ENCODE measurements at regions not wholly inside any gene's neighbourhood (a gene's known extent, or its start where the extent isn't known, plus 50 kb on each side); places are given as distances from the start of the nearest gene placed in this dataset.

DNA sequence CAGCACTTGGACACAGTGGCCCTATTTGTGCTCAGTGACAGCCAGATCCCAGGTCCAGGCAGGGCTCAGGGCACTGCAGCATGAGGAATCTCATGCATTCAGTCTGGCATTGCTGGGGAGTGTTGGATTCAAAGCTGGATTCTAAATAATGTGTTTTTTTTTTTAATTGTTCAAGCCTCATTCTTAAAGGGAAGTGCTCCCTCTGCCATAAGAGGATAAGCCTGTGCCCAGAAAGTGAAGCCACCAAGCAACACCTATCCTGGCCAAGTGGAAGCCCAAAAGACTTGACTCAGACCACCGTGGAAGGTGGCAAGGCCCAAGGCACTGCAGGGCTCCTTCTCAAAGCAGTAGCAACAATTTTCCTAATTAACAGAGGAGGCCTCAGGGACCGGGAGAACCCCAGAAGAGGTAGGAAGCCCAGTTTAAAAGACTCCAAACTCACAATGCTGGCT, 135.6 kb downstream of the ACTL7B start:
- intact Hi-C loops (cut with DNase I): no loop called here
- no peak for TF ChIP-seq POLR2A (IDR thresholded peaks at IDR 0.05)
- TF ChIP-seq, protein P1, sequence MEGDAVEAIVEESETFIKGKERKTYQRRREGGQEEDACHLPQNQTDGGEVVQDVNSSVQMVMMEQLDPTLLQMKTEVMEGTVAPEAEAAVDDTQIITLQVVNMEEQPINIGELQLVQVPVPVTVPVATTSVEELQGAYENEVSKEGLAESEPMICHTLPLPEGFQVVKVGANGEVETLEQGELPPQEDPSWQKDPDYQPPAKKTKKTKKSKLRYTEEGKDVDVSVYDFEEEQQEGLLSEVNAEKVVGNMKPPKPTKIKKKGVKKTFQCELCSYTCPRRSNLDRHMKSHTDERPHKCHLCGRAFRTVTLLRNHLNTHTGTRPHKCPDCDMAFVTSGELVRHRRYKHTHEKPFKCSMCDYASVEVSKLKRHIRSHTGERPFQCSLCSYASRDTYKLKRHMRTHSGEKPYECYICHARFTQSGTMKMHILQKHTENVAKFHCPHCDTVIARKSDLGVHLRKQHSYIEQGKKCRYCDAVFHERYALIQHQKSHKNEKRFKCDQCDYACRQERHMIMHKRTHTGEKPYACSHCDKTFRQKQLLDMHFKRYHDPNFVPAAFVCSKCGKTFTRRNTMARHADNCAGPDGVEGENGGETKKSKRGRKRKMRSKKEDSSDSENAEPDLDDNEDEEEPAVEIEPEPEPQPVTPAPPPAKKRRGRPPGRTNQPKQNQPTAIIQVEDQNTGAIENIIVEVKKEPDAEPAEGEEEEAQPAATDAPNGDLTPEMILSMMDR (IDR thresholded peaks at IDR 0.05): no peak
- Histone ChIP-seq H3K4me3 (no peak overlapping the region), H3K4me1 (replicated peaks in 1 of 2) (no peaks in the 10 kb centered on the region), H3K27ac (no peak overlapping the region), H3K27me3 (no peaks in the 10 kb centered on the region), H3K9me3 (replicated peaks in 1 of 3) (no peaks in the 10 kb centered on the region), H3K36me3 (replicated peaks in 1 of 2) (no peaks in the 10 kb centered on the region)
- 33 to 85% (median 62%) methylated on average over 2 of the region's 2 CpGs for WGBS, 4 donors
- no peak for DNase-seq

DNA sequence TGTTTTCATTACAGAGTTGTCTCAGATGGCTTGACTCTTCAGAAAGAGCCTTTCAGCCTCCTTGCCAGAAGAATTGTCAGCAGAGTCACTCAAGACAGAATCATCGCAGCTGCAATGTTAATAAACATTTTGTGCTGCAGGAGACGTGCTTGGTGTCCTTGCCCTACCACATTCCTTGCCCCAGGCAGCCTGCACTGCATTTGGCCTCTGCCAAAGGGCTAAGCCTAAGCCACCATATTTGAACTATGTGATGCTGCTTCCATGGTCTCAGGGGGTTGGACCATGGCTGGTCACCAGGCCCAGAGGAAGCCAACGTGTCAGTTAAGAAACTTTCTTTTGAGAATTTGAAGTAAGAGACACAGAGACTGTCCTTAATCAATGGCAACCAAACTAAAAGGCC, 145.4 kb downstream of the ACTL7B start:
- H3K4me3 ChIP-seq: no peak overlapping the region
- no peaks in the 10 kb centered on the region for H3K9me3 ChIP-seq (replicated peaks in 1 of 3)
- TF ChIP-seq, protein P1 (IDR thresholded peaks at IDR 0.05): no peak
- no peak for TF ChIP-seq POLR2A (IDR thresholded peaks at IDR 0.05)
- 64 to 82% (median 77%) methylated on average over 3 of the region's 3 CpGs for WGBS, 4 donors
- H3K4me1 ChIP-seq (replicated peaks in 1 of 2): no peaks in the 10 kb centered on the region
- no peak for DNase-seq
- no peaks in the 10 kb centered on the region for H3K27me3 ChIP-seq
- no peaks in the 10 kb centered on the region for H3K36me3 ChIP-seq (replicated peaks in 1 of 2)
- intact Hi-C loops (cut with DNase I): no loop called here
- no peak overlapping the region for H3K27ac ChIP-seq

DNA sequence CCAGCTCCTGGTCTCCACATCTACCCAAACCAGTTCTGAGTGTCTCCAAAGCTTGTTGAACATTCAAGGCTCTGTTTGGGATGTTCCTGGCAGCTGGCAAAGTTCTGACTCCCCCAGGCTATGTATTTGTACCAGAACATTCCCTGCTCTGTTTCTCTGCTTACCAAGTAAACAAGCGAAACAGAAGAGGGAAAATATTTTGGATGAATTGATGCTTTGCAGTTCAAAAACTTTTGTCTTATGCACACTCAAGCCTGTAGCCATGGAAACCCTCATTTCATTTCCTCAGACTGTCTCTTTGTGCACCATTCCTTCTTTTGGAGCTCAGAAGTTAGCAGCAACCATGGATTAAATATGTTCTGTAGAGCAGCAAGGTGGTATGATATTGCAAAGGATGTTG, 145.8 kb downstream of the ACTL7B start:
- H3K9me3 ChIP-seq (replicated peaks in 1 of 3): no peaks in the 10 kb centered on the region
- no peaks in the 10 kb centered on the region for H3K36me3 ChIP-seq (replicated peaks in 1 of 2)
- WGBS, 4 donors: 78 to 94% (median 84%) methylated on average over 1 of the region's 1 CpG
- H3K27me3 ChIP-seq: no peaks in the 10 kb centered on the region
- TF ChIP-seq, protein P1 (IDR thresholded peaks at IDR 0.05): no peak
- TF ChIP-seq POLR2A (IDR thresholded peaks at IDR 0.05): no peak
- H3K4me3 ChIP-seq: no peak overlapping the region
- intact Hi-C loops (cut with DNase I): no loop called here
- no peak overlapping the region for H3K27ac ChIP-seq
- DNase-seq: no peak
- H3K4me1 ChIP-seq (replicated peaks in 1 of 2): no peaks in the 10 kb centered on the region

DNA sequence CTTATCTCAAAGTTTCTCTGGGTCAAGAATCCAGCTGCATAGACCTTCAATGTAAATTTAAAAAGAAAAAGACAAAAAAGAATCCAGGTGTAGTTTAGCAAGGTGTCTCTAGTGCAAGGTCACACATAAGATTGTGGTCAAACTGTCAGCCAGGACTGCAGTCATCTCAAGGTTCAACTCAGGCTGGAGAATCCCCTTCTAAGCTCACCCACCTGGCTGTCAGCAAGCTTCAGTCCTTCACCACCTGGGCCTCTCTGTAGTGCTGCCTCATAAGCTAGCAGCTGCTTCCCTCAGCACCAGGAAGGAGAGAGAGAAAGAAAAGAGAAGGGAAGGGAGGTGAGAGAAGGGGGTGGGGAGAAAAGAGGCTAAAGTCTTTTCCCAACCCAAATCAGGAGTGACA, 146.7 kb downstream of the ACTL7B start:
- no peaks in the 10 kb centered on the region for H3K27me3 ChIP-seq
- TF ChIP-seq, protein P1 (IDR thresholded peaks at IDR 0.05): no peak
- TF ChIP-seq POLR2A (IDR thresholded peaks at IDR 0.05): no peak
- no peak overlapping the region for H3K27ac ChIP-seq
- intact Hi-C loops (cut with DNase I): no loop called here
- no peaks in the 10 kb centered on the region for H3K9me3 ChIP-seq (replicated peaks in 1 of 3)
- no peak for DNase-seq
- H3K36me3 ChIP-seq (replicated peaks in 1 of 2): no peaks in the 10 kb centered on the region
- no peaks in the 10 kb centered on the region for H3K4me1 ChIP-seq (replicated peaks in 1 of 2)
- H3K4me3 ChIP-seq: no peak overlapping the region

Data from adrenal gland (tissue), 9 donors.